NB4 (cell line): ENCODE measurements at regions not wholly inside any gene's neighbourhood (a gene's known extent, or its start where the extent isn't known, plus 50 kb on each side); places are given as distances from the start of the nearest gene placed in this dataset.

ENCODE experiments used
- MYC ChIP-seq: IDR thresholded peaks from 2 replicates; pipeline ENCODE4 v1.6.1; 2011; ENCODE audit warnings: low read depth, low read length
- POLR2A ChIP-seq: IDR thresholded peaks from 2 replicates; pipeline ENCODE4 v1.6.1; 2011; ENCODE audit warnings: mild to moderate bottlenecking; ENCODE audit not compliant: insufficient read length; ENCODE audit errors: extremely low read depth
- TF ChIP-seq, protein P1 (sequence below): IDR thresholded peaks from one replicate; pipeline ENCODE4 v1.5.1; 2012; ENCODE audit warnings: low read depth, low read length
- TF ChIP-seq, protein P2 (sequence below): IDR thresholded peaks from 2 replicates; pipeline ENCODE4 v1.6.1; 2011; ENCODE audit warnings: low read depth, low read length

DNA sequence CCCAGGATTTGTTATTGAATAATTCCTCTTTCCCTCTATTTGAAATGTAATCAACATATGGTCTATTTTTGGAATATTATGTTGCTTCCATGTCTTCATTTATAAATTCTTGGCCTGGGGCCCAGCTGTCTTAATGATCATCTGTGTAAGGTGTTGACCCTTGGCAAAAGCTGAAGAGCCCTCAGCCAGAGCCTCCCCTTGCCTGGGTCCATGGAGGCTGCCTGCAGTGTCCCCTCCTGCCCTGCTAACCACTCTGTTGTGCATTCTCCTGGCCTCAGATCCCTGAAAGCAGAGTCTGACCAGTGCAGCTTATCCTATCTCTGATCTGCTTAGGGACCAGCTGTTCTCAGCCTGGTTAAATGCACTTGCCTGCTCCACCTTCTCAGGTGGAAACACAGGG is 226.1 kb upstream of the APCDD1 start:
- TF ChIP-seq, protein P1, sequence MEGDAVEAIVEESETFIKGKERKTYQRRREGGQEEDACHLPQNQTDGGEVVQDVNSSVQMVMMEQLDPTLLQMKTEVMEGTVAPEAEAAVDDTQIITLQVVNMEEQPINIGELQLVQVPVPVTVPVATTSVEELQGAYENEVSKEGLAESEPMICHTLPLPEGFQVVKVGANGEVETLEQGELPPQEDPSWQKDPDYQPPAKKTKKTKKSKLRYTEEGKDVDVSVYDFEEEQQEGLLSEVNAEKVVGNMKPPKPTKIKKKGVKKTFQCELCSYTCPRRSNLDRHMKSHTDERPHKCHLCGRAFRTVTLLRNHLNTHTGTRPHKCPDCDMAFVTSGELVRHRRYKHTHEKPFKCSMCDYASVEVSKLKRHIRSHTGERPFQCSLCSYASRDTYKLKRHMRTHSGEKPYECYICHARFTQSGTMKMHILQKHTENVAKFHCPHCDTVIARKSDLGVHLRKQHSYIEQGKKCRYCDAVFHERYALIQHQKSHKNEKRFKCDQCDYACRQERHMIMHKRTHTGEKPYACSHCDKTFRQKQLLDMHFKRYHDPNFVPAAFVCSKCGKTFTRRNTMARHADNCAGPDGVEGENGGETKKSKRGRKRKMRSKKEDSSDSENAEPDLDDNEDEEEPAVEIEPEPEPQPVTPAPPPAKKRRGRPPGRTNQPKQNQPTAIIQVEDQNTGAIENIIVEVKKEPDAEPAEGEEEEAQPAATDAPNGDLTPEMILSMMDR: no peak
- TF ChIP-seq POLR2A (no peak), MYC (no peak)
- TF ChIP-seq, protein P2, sequence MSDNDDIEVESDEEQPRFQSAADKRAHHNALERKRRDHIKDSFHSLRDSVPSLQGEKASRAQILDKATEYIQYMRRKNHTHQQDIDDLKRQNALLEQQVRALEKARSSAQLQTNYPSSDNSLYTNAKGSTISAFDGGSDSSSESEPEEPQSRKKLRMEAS: no peak
